ENCODE measurements at regions not wholly inside any gene's neighbourhood (a gene's known extent, or its start where the extent isn't known, plus 50 kb on each side); places are given as distances from the start of the nearest gene placed in this dataset.

DNA sequence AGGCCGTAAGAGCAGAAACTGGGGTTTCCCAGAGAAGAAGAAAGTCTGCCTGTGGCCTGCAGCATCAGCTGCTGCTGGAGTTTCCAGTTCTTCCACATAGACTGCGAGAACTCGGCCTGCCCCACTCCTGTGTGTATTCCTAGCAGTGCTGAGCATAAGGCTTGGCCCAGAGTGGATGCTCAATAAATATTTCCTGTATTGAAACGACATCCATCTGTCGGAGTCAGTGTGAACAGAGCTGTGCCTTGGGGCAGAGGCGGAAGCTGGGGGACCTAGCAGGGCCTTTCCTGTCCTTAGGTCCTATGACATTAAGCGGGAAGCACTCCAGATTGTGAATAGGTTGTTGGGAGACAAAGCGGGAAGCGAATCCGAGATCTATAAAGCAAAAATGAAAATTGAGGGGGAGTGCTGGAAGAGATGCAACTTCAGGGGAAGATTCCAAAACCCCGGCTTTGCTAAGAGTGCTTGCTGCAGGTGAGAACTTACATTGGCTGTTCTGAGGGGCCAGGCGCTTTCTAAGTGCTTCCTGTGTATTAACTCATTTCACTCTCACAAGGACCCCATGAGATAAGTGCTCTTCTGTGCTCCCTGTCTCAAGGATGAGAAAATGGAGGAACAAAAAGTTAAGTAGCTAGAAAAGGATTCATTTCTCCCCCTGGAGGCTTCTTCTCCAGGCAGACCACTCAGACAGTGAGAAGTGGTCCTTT lies 76.1 kb upstream of the CXCL14 start:
- TF ChIP-seq, protein P1, sequence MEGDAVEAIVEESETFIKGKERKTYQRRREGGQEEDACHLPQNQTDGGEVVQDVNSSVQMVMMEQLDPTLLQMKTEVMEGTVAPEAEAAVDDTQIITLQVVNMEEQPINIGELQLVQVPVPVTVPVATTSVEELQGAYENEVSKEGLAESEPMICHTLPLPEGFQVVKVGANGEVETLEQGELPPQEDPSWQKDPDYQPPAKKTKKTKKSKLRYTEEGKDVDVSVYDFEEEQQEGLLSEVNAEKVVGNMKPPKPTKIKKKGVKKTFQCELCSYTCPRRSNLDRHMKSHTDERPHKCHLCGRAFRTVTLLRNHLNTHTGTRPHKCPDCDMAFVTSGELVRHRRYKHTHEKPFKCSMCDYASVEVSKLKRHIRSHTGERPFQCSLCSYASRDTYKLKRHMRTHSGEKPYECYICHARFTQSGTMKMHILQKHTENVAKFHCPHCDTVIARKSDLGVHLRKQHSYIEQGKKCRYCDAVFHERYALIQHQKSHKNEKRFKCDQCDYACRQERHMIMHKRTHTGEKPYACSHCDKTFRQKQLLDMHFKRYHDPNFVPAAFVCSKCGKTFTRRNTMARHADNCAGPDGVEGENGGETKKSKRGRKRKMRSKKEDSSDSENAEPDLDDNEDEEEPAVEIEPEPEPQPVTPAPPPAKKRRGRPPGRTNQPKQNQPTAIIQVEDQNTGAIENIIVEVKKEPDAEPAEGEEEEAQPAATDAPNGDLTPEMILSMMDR (IDR thresholded peaks at IDR 0.05): no peak
- TF ChIP-seq ZFX (IDR thresholded peaks at IDR 0.05; ENCODE audit: borderline replicate concordance): no peak
- H3K27ac ChIP-seq: no peak overlapping the region

DNA sequence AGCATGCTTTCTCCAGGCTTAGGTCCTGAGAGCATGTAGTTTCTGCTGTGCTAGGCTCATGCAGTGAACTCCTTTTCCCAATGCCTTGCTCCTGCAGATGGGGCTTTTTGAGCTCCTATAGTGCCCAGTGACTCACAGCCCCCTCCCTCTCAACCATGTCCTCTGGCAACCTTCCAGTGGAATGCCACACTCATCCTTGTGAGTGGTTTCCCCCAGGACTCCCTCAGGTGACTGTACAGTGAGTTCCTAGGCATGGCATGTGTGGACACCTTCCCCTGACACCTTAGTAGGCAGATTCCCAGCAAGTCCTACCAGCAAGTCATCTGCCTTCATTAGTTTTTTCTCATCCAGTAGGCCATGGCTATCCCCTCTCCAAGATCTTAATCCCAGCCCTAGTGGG lies 72.4 kb upstream of the CXCL14 start:
- TF ChIP-seq, protein P1 (IDR thresholded peaks at IDR 0.05): no peak
- no peak for TF ChIP-seq ZFX (IDR thresholded peaks at IDR 0.05; ENCODE audit: borderline replicate concordance)
- no peak overlapping the region for H3K27ac ChIP-seq

DNA sequence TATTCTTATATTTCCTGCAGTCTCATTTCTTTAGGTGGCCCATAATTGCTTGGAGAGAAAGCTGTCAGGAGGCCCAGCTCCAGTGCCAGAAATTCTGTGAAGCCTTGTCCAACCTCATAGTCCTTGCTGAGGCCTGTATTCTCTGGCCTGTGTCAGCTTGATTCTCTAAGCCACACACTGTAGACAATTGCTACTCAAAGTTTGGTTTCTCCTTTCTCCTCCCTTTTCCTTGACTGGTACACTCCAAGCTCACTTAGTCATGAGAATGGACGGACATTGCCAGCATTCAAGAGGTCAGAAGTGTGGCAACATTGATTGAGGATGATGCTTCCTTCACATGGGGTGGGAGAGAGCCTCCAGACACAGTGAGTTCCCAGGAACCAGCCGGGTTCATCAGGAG lies 71.3 kb upstream of the CXCL14 start:
- TF ChIP-seq, protein P1 (IDR thresholded peaks at IDR 0.05): no peak
- TF ChIP-seq ZFX (IDR thresholded peaks at IDR 0.05; ENCODE audit: borderline replicate concordance): no peak

DNA sequence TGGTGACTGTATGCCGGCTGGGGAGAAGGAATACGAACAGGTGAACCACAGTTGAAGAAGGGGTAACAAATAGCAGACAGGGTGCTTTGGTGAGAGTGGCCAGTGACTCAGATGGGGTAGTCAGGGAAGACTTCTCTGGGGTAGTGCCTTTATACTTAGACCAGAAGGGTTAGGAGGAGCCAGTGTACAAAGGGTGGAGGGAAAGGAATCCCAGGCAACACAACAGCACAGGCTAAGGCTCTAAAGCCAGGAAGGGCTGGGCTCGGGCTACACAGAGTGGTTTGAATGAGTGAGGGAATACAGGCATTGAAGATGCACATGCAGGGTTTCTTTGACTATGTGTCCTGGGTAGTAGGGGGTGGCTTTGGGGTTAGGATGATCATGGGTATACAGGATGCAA lies 70.6 kb upstream of the CXCL14 start:
- no peak for TF ChIP-seq ZFX (IDR thresholded peaks at IDR 0.05; ENCODE audit: borderline replicate concordance)
- TF ChIP-seq, protein P1 (IDR thresholded peaks at IDR 0.05): no peak
- H3K27ac ChIP-seq: no peak overlapping the region

More for the DNA sequence above, 71.3 kb upstream of the CXCL14 start:
- no peak overlapping the region for H3K27ac ChIP-seq

DNA sequence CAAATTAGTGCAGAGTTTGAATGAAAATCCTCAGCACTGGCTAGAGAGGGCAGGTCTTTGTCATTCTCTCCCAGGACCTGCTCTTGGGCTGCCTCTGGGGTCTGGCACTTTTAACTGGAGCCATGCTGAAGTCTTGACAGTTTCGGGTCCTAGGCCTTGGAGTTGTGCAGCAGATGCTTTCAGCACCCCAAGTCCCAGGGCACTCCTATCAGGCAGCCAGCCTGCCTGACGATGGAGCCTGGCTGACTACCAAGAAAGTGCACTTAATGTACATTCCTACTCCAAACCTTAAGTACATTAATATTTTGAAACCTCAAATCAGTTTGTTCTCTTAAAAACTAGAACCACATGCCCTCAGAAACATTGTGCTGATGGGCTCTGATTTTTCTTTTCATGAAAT lies 69.3 kb upstream of the CXCL14 start:
- no peak overlapping the region for H3K27ac ChIP-seq
- TF ChIP-seq, protein P1 (IDR thresholded peaks at IDR 0.05): no peak
- TF ChIP-seq ZFX (IDR thresholded peaks at IDR 0.05; ENCODE audit: borderline replicate concordance): no peak

DNA sequence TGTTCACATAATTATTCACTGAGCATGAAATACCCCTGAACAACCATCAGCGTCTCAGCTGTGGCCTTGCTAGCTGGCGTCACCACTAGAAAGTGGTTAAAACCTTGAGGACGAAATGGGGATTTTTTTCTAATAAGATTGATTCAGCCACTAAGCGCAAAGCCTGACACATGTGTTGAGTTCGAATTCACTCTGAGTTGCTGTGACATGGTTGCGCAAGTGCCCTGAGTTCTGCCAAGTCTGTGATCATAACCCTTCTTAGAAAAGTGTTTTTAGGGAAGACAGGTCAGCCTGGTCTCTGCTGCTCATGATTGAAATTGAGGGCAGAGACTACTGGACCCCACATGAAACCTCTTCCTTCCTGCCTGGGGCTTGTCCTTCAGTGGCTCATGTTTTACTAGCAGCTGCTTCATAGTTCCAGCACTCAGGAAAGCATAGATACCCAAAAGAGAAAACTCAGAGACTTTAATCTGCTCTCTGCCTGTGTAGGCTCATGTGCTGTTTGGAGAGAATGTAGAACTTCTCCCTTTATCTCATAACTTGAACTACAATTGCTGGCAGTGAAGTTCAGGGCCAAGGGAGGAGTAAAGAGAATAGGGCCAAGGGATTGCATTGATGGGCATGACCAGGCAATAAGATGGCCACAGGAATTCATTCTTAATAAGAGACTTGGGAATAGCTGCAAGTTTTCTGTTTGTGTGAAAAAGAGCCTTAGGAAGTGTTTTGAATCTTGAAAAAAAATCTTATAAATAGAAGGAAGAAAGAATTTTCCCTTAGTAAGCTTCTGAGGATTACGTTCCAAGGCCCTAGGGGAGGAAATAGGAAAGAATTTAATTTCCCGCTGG lies 66.8 kb upstream of the CXCL14 start:
- TF ChIP-seq, protein P1 (IDR thresholded peaks at IDR 0.05): no peak
- no peak for TF ChIP-seq ZFX (IDR thresholded peaks at IDR 0.05; ENCODE audit: borderline replicate concordance)
- H3K27ac ChIP-seq: no peak overlapping the region

DNA sequence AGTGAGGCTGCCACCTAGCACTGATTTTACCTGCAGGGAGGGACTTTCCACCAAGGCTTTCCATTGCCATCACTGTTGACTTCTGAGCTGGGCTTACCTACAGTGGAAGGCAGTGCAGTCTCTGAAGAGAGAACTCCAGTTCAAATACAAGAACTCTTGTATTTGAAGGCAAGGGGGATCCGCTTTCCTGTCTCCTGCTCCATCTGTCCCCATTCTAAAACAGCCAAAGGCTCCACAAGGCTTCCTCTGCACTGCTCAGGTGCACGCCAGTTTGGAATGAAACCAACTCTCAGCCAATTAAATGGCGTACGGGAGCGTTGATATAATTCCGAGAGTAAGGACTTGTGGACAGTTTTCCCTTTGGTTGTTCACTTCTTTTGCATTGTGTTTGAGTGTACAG lies 66.0 kb upstream of the CXCL14 start:
- no peak for TF ChIP-seq ZFX (IDR thresholded peaks at IDR 0.05; ENCODE audit: borderline replicate concordance)
- TF ChIP-seq, protein P1 (IDR thresholded peaks at IDR 0.05): no peak
- H3K27ac ChIP-seq: no peak overlapping the region

Data from 22Rv1 (cell line).